ENCODE measurements at regions not wholly inside any gene's neighbourhood (a gene's known extent, or its start where the extent isn't known, plus 50 kb on each side); places are given as distances from the start of the nearest gene placed in this dataset.

GRCh38 chr2:2765839-2766495, 434.9 kb upstream of the MYT1L start:
- no peaks in the 10 kb centered on the region for H3K9me3 ChIP-seq
- no peak overlapping the region for H3K27ac ChIP-seq
- intact Hi-C loops (cut with DNase I) = no loop called here
- no peaks in the 10 kb centered on the region for H3K27me3 ChIP-seq
- H3K4me3 ChIP-seq = no peak overlapping the region
- 85 to 94% (median 93%) methylated on average over 22 of the region's 22 CpGs for WGBS, 3 donors
- no peak for DNase-seq
- peaks cover 13% of the 10 kb centered on the region for H3K4me1 ChIP-seq (ENCODE audit: insufficient read depth)
- no peaks in the 10 kb centered on the region for H3K36me3 ChIP-seq
- TF ChIP-seq EP300 (IDR thresholded peaks at IDR 0.05) = no peak
- no peak for TF ChIP-seq POLR2A (IDR thresholded peaks at IDR 0.05)
- TF ChIP-seq, protein P1, sequence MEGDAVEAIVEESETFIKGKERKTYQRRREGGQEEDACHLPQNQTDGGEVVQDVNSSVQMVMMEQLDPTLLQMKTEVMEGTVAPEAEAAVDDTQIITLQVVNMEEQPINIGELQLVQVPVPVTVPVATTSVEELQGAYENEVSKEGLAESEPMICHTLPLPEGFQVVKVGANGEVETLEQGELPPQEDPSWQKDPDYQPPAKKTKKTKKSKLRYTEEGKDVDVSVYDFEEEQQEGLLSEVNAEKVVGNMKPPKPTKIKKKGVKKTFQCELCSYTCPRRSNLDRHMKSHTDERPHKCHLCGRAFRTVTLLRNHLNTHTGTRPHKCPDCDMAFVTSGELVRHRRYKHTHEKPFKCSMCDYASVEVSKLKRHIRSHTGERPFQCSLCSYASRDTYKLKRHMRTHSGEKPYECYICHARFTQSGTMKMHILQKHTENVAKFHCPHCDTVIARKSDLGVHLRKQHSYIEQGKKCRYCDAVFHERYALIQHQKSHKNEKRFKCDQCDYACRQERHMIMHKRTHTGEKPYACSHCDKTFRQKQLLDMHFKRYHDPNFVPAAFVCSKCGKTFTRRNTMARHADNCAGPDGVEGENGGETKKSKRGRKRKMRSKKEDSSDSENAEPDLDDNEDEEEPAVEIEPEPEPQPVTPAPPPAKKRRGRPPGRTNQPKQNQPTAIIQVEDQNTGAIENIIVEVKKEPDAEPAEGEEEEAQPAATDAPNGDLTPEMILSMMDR (IDR thresholded peaks at IDR 0.05) = no peak

DNA sequence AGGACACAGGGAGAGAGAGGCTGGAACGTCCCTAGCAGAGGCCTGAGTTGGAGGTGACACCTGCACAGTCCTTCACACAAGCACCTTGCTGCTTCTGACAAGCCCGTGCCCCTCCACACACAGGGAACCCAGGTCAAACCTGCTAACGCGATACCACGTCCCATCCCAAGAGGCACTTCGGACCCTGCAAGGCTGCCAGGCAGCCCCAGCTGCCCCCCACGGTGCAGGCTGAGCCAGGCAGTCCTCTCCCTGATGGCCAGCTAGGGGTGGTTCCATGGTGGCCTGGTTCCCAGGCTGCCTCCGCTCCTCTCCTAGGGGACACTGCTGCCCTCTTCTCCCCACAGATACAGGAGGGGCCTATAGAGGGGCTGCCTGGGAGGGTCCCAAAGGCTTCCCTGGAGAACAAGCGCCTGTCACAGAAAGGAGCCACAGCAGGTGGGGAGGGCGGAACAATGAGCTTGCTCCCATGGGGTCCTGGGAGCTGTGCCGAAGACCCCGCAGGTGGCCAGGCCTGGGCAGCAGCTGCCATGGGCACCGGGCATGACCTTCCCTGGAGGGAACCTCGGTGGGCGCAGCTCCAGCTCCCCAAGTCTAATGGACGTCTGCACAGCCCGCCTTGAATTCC, 434.2 kb upstream of the MYT1L start:
- H3K27ac ChIP-seq = no peak overlapping the region
- no peak for TF ChIP-seq EP300 (IDR thresholded peaks at IDR 0.05)
- no peak for TF ChIP-seq POLR2A (IDR thresholded peaks at IDR 0.05)
- TF ChIP-seq, protein P1 (IDR thresholded peaks at IDR 0.05) = no peak
- H3K9me3 ChIP-seq = no peaks in the 10 kb centered on the region
- H3K27me3 ChIP-seq = no peaks in the 10 kb centered on the region
- peaks cover 13% of the 10 kb centered on the region for H3K4me1 ChIP-seq (ENCODE audit: insufficient read depth)
- 85 to 89% (median 89%) methylated on average over 17 of the region's 17 CpGs for WGBS, 3 donors
- H3K4me3 ChIP-seq = no peak overlapping the region
- intact Hi-C loops (cut with DNase I) = no loop called here
- H3K36me3 ChIP-seq = no peaks in the 10 kb centered on the region
- no peak for DNase-seq

DNA sequence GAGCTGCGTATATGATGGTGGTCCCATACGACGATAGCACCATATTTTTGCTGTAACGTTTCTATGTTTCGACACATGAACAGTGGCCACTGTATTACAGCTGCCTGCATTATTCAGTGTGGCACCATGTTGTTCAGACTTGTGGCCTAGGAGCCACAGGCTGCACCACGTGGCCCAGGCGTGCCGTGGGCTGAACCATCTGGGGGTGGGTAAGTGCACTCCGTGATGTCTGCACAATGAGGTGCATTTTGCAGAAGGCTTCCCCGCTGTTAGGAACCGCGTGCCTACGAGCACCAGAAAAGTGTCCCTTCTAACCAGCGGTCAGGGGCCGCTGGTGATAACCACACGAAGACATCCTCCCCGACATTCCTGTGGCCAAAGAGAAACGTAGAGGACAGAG, 433.7 kb upstream of the MYT1L start:
- WGBS, 3 donors = 71 to 81% (median 74%) methylated on average over 18 of the region's 18 CpGs
- Histone ChIP-seq H3K36me3 (no peaks in the 10 kb centered on the region), H3K27me3 (no peaks in the 10 kb centered on the region), H3K27ac (no peak overlapping the region), H3K4me1 (ENCODE audit: insufficient read depth) (peaks cover 13% of the 10 kb centered on the region), H3K4me3 (no peak overlapping the region), H3K9me3 (no peaks in the 10 kb centered on the region)
- TF ChIP-seq EP300 (IDR thresholded peaks at IDR 0.05) (no peak), POLR2A (IDR thresholded peaks at IDR 0.05) (no peak)
- TF ChIP-seq, protein P1 (IDR thresholded peaks at IDR 0.05) = no peak
- intact Hi-C loops (cut with DNase I) = no loop called here
- no peak for DNase-seq

DNA sequence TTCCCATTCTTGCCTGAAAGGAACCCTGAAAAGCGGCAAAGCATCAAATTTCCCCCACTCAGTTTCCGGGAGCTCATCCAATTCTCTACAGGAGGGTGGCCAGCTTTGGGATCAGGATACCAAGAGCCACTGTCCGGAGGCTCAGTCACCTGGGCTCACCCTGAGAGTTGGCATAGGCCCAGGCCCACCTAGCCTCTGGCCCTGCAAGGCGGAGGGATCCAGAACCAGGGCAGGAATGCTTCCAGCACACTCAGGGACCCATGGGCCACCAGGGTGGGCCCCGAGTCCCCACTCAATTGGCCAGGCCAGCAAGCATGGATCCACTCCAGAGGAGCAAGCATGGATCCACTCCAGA, 432.9 kb upstream of the MYT1L start:
- 33 to 34% (median 34%) methylated on average over 5 of the region's 5 CpGs for WGBS, 3 donors
- no peaks in the 10 kb centered on the region for H3K27me3 ChIP-seq
- intact Hi-C loops (cut with DNase I) = no loop called here
- DNase-seq = no peak
- no peaks in the 10 kb centered on the region for H3K9me3 ChIP-seq
- no peak overlapping the region for H3K27ac ChIP-seq
- TF ChIP-seq POLR2A (IDR thresholded peaks at IDR 0.05) (no peak), EP300 (IDR thresholded peaks at IDR 0.05) (no peak)
- TF ChIP-seq, protein P1 (IDR thresholded peaks at IDR 0.05) = no peak
- H3K4me1 ChIP-seq (ENCODE audit: insufficient read depth) = peaks cover 13% of the 10 kb centered on the region
- H3K4me3 ChIP-seq = no peak overlapping the region
- H3K36me3 ChIP-seq = no peaks in the 10 kb centered on the region
